Esophagus muscularis mucosa (tissue), 4 donors: ENCODE measurements at regions not wholly inside any gene's neighbourhood (a gene's known extent, or its start where the extent isn't known, plus 50 kb on each side); places are given as distances from the start of the nearest gene placed in this dataset.

ENCODE experiments used
- EP300 ChIP-seq: sonication (generic); formaldehyde crosslinking; IDR thresholded peaks from one replicate; pipeline ENCODE4 v1.6.1; 2017; ENCODE audit warnings: antibody characterized with exemption
- POLR2A ChIP-seq: fragments of 450-650 bp; IDR thresholded peaks from one replicate; pipeline ENCODE4 v1.6.1; 2017; ENCODE audit warnings: antibody characterized with exemption, moderate library complexity, mild to moderate bottlenecking, low read depth
- POLR2AphosphoS5 ChIP-seq, 2 donors: sonication (generic); formaldehyde crosslinking; IDR thresholded peaks; one replicate each; pipeline ENCODE4 v1.6.1; 2017; ENCODE audit warnings: antibody characterized with exemption in 2 of 2
- TF ChIP-seq, protein P1 (sequence below), 3 experiments: fragments of 200-600 bp in 2 of 3; fragments of 450-650 bp in 1 of 3; sonication (generic) in 2 of 3; IDR thresholded peaks; one replicate each; pipeline ENCODE4 v1.5.1; 2017 to 2019; ENCODE audit warnings: antibody characterized with exemption in 3 of 3, mild to moderate bottlenecking in 2 of 3, moderate library complexity in 1 of 3

DNA sequence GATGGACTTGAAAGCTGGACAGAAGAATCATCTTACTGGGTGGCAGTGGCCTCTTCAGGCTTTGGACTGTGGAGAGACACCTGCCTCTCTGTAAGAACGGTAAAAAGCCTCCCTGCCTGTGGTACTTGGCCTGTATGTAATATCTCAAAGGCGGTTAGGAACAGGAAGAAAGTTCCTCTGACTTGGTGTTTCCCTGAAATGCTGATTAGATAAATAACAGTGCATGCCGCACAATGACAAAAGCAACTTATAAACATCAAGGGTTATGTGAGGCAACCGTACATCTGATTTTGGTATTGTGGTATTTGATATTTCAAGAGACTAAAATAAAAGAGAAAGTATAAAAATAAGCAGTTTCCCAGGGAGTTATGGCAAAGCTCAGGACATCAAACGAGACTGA, 92.4 kb upstream of the SORBS2 start:
- TF ChIP-seq POLR2AphosphoS5 (IDR thresholded peaks at IDR 0.05), result no peak
- TF ChIP-seq, protein P1, sequence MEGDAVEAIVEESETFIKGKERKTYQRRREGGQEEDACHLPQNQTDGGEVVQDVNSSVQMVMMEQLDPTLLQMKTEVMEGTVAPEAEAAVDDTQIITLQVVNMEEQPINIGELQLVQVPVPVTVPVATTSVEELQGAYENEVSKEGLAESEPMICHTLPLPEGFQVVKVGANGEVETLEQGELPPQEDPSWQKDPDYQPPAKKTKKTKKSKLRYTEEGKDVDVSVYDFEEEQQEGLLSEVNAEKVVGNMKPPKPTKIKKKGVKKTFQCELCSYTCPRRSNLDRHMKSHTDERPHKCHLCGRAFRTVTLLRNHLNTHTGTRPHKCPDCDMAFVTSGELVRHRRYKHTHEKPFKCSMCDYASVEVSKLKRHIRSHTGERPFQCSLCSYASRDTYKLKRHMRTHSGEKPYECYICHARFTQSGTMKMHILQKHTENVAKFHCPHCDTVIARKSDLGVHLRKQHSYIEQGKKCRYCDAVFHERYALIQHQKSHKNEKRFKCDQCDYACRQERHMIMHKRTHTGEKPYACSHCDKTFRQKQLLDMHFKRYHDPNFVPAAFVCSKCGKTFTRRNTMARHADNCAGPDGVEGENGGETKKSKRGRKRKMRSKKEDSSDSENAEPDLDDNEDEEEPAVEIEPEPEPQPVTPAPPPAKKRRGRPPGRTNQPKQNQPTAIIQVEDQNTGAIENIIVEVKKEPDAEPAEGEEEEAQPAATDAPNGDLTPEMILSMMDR (IDR thresholded peaks at IDR 0.05), result no peak
- TF ChIP-seq POLR2A, result no peak
- no peak for TF ChIP-seq EP300
